ENCODE measurements at regions not wholly inside any gene's neighbourhood (a gene's known extent, or its start where the extent isn't known, plus 50 kb on each side); places are given as distances from the start of the nearest gene placed in this dataset.
A peak's percentile ranks its signal among the peaks of the same experiment; 100 is the strongest.
"Not testable (repeated sequence)": the region's sequence is repeated elsewhere in the genome, so short reads cannot be mapped to it uniquely, and the experiment has no call there.

- not testable (repeated sequence) for DNase-seq
These were observed 57.3 kb upstream of the HS3ST3A1 start for GRCh38 chr17:13659051-13659450.

GRCh38 chr17:13665872-13666635, 64.3 kb upstream of the HS3ST3A1 start:
- DNase-seq = no peak

GRCh38 chr17:13671341-13671740, 69.6 kb upstream of the HS3ST3A1 start:
- no peak for DNase-seq

GRCh38 chr17:13671771-13672170, 70.0 kb upstream of the HS3ST3A1 start:
- no peak for DNase-seq

- no peak for DNase-seq
These were observed 76.6 kb upstream of the HS3ST3A1 start for GRCh38 chr17:13678361-13678760.

- no peak for DNase-seq
These were observed 77.1 kb upstream of the HS3ST3A1 start for GRCh38 chr17:13678841-13679240.

GRCh38 chr17:13688716-13689115, 87.0 kb upstream of the HS3ST3A1 start:
- no peak for DNase-seq

- DNase-seq = no peak
These were observed 89.1 kb upstream of the HS3ST3A1 start for GRCh38 chr17:13690806-13691205.

GRCh38 chr17:13694934-13695333, 93.2 kb upstream of the HS3ST3A1 start:
- DNase-seq = no peak

- DNase-seq = peak in 1 of 6 experiments; percentile 4
These were observed 97.1 kb upstream of the HS3ST3A1 start for GRCh38 chr17:13698832-13699231.

- DNase-seq = no peak
These were observed 97.5 kb upstream of the HS3ST3A1 start for GRCh38 chr17:13699261-13699660.

- no peak for DNase-seq
These were observed 100.5 kb upstream of the HS3ST3A1 start for GRCh38 chr17:13702266-13702665.

- no peak for DNase-seq
These were observed 102.6 kb upstream of the HS3ST3A1 start for GRCh38 chr17:13704333-13704732.

- DNase-seq = no peak
These were observed 103.5 kb upstream of the HS3ST3A1 start for GRCh38 chr17:13705221-13705620.

GRCh38 chr17:13721705-13722104, 120.0 kb upstream of the HS3ST3A1 start:
- no peak for DNase-seq

GRCh38 chr17:13725288-13725990, 123.7 kb upstream of the HS3ST3A1 start:
- no peak for DNase-seq

- DNase-seq = no peak
These were observed 125.9 kb upstream of the HS3ST3A1 start for GRCh38 chr17:13727441-13728171.

GRCh38 chr17:13728781-13729180, 127.1 kb upstream of the HS3ST3A1 start:
- DNase-seq = no peak

- no peak for DNase-seq
These were observed 127.9 kb upstream of the HS3ST3A1 start for GRCh38 chr17:13729466-13730134.

- DNase-seq = no peak
These were observed 133.2 kb upstream of the HS3ST3A1 start for GRCh38 chr17:13734880-13735279.

- no peak for DNase-seq
These were observed 133.7 kb upstream of the HS3ST3A1 start for GRCh38 chr17:13735444-13735843.

- no peak for DNase-seq
These were observed 134.1 kb upstream of the HS3ST3A1 start for GRCh38 chr17:13735861-13736260.

- DNase-seq = no peak
These were observed 135.2 kb upstream of the HS3ST3A1 start for GRCh38 chr17:13736916-13737315.

Data from stimulated activated naive CD4-positive, alpha-beta T cell (primary cell).